ENCODE measurements at regions not wholly inside any gene's neighbourhood (a gene's known extent, or its start where the extent isn't known, plus 50 kb on each side); places are given as distances from the start of the nearest gene placed in this dataset.
"Not testable (repeated sequence)": the region's sequence is repeated elsewhere in the genome, so short reads cannot be mapped to it uniquely, and the experiment has no call there.

DNA sequence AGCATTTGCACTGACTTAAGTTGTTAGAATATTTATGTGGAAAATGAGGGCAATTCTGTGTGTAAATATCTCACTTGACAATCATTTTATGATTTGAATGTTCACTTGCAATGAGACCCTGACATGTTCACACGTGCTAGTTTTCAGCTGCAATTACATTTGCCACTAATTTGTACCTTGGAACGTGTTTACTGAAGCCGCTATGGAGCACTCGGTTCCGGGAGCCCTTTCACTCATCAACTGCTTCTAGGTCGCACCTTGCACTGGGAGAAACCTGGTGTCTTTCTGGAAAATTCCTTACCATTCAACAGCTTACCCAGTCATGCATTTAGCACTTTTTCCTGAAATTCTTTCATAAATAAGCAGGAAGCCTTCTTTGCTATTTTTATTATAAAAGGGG, 229.6 kb downstream of the ZIC5 start:
- no peak for DNase-seq (ENCODE audit: low read depth, low spot score)

DNA sequence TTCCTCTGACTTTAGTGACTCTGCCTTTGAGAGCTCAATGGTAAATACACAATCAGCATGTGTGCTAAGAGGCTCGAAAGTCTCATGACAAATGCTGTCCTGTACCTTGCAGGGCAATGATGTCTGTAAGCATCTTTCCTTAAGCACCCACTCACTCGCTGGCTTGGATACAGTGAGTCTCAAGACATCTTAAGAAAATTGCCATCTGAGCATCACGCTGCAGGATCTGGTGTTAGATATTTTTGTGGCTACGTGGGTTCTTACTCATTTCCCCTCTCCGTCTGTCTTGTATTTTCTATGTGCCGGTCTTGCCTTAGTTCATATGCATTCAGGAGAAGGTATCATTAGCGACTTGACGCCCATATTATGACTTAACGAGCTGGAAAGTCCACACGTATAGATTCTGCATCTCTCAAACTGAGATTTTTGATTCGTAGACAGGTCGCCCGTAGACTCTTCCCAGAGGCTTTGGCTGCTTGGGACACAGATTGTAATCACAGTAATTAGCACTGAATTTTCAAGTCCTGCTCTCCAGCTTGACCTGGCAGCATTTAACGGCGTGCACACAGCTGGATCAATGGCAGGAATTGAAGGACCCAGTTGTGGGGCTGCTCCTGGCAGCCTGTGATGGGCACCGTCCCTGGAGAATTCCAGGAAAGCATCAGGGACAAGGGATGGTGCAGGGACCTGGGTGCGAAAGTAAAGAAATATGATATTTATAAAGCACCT, 231.2 kb downstream of the ZIC5 start:
- DNase-seq (ENCODE audit: low read depth, low spot score), result no peak

- no peak for DNase-seq (ENCODE audit: low read depth, low spot score)
These were observed 232.9 kb downstream of the ZIC5 start for GRCh38 chr13:99738626-99739025.

GRCh38 chr13:99737481-99738245, 233.9 kb downstream of the ZIC5 start:
- DNase-seq (ENCODE audit: low read depth, low spot score), result no peak

DNA sequence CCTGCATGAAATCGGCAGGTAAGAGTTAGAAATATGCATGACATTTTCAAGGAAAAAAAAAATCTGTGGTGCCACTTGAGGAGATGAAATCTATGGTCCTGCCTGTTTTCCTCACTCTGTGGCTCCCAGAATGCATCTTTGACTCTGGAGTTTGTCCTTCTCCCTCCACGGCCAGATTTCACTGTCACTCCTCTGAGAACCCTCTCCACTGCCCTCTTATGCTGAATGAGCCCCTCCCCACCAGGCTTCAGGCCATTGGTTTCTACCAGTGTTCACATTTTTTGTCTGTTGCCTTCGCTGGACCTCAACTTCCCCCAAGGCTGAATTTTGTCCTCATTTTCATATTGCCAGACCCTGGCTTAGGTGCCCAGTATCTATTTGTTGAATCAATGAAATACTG, 235.0 kb downstream of the ZIC5 start:
- DNase-seq (ENCODE audit: low read depth, low spot score), result no peak

- no peak for DNase-seq (ENCODE audit: low read depth, low spot score)
These were observed 232.9 kb downstream of the TM9SF2 start for GRCh38 chr13:99734013-99734693.

DNA sequence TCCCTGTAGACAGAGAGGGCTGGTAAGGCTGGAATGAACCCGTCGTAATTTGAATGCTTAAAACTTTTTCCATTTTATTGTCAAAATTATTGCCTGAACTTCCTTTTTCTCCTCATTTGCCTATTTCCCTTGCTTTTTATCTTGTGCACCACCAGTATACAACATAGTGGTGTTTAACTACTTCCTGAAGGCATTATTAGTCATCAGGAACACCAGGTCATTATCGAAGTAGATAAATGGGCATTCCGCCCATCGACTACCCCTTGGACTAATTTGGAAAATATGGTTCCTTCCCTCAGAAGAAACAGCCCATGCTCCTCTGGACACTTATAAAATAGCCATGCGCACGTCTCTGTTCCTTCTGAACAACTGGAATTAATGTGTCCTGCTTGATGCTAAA, 232.1 kb downstream of the TM9SF2 start:
- DNase-seq (ENCODE audit: low read depth, low spot score), result no peak

- DNase-seq (ENCODE audit: low read depth, low spot score), result no peak
These were observed 230.5 kb downstream of the TM9SF2 start for GRCh38 chr13:99731747-99732146.

DNA sequence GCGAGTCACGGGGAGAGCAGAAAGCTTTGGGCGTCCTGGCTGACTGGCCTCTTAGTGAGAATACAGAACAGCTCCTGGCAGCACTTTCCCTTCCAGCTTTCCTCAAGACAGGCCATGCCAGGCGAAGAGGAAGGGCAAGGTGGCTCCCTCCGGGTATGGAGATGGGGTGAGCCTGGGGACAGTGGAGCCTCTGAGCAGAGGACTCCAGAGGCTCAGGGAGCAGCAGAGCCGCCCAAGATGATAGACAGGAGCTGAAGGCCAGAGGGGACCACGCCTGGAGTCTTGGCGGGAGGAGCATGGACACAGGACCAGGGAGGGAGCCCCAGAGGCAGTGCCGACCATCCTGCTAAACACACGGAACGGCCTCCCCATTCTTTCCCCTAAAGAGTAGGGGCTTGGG, 229.1 kb downstream of the TM9SF2 start:
- no peak for DNase-seq (ENCODE audit: low read depth, low spot score)

DNA sequence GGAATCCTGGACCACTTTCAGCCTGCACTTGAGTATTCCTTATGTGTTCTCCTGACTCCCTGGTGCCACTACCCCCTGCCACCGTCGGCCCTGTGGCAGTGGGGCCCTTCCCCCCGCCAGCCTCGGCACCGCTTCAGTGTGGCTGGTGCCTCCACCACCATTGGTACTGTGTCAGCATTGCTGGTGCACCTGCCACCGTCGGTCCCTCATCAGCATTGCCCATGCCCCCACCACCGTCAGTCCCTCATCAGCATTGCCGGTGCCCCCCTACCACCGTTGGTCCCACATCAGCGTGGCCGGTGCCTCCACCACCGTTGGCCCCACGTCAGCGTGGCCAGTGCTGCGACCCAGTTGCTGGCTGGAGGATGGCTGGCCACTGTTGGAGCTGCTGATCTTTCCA, 228.5 kb downstream of the TM9SF2 start:
- no peak for DNase-seq (ENCODE audit: low read depth, low spot score)

DNA sequence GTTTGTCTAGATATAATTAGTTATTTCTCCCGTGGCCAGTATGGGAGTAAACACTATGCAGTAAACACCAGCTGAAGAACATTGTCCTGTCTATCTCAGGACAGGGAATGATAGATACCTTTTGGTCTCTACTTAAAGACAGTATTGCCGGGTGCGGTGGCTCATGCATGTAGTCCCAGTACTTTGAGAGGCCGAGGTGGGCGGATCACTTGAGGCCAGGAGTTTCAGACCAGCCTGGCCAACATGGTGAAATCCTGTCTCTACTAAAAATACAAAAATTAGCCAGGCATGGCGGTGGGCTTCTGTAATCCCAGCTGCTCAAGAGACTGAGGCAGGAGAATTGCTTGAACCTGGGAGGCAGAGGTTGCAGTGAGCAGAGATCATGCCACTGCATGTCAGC, 226.4 kb downstream of the TM9SF2 start:
- not testable (repeated sequence) for DNase-seq (ENCODE audit: low read depth, low spot score)

DNA sequence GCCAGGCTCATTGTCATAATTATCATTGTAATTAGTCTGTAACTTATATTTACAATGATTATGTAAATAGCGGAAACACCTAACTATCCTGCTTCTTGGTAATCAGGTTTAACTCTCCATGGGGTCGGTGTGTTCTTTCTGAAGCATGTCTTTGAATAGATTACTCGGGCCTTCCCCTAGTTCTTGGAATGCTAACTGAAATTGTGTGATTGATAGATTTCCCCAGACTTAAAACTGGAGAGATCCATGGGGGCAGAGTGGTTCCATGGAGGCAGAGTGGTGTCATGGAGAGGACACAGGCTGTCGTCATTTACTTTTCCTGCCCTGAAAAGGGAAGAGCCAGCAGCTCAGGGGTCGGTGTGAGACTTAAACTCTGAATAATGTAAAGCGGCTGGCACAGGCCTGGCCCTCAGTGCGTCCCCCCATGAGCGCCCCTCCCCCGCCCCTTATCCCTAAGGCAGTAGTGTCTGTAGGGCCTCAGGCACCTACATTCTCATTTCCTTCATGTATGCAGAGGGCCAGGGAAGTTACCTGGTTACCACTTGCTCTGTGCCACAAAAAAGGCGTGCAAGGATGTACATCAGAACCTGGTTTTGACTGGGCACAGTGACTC, 225.1 kb downstream of the TM9SF2 start:
- DNase-seq (ENCODE audit: low read depth, low spot score), result no peak

- no peak for DNase-seq (ENCODE audit: low read depth, low spot score)
These were observed 224.4 kb downstream of the TM9SF2 start for GRCh38 chr13:99725644-99726043.

- DNase-seq (ENCODE audit: low read depth, low spot score), result no peak
These were observed 223.6 kb downstream of the TM9SF2 start for GRCh38 chr13:99724633-99725517.

GRCh38 chr13:99723878-99724277, 222.6 kb downstream of the TM9SF2 start:
- DNase-seq (ENCODE audit: low read depth, low spot score), result no peak

DNA sequence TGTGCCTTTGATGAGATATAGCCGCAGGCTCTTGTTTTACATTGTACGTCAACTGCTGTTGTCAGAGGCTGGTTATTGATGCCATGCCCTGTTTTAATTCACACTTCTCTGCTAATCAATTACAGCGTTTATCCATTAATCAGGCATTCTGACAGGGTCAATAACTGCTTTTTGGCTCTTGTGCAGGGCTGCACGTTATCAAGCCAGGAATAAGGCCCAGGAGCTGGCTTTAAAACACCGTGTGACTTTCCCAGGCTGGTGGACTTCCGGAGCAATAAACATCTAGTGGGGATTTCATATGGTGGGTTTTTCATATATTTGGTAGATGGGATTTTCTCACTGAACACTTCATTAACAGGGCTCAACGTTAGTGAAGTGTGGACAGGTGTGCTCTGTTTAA, 221.7 kb downstream of the TM9SF2 start:
- DNase-seq (ENCODE audit: low read depth, low spot score), result no peak

- DNase-seq (ENCODE audit: low read depth, low spot score), result no peak
These were observed 221.1 kb downstream of the TM9SF2 start for GRCh38 chr13:99722338-99722818.

DNA sequence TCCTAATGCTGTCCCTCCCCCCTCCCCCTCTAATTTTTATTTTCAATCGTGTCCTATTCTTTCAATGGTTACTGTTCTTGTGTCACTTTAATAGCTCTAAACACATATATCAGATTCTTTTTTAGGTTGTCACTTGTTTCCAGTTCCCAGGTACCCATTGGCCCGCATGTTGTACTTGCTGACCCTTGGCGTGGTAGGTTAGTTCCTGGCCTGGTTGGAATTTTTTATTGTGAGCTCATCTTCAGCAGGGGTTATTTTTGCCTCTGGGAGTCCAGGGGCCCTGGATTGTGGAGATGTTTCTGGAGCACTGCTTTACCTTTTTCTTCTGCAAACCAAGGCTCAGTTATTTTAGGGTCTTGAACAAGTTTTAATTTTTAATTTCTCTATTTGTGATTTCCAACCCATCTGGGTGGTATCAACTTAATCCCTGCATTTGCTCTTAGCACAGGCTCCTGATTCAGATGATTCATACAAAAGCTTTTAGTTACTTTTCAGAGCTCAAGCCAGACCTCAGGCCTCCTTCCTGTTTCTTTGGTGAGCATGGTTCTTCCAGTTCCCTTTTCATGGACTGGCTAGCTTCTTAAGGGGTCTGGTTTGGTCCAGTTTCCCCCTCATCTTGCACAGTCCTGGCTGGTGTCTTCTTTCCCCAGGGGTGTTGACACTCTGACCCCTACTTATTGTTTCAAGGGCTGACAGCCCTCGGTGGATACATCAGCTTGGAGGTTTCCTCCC, 220.5 kb downstream of the TM9SF2 start:
- no peak for DNase-seq (ENCODE audit: low read depth, low spot score)

GRCh38 chr13:99717959-99718674, 216.8 kb downstream of the TM9SF2 start:
- DNase-seq (ENCODE audit: low read depth, low spot score), result no peak

DNA sequence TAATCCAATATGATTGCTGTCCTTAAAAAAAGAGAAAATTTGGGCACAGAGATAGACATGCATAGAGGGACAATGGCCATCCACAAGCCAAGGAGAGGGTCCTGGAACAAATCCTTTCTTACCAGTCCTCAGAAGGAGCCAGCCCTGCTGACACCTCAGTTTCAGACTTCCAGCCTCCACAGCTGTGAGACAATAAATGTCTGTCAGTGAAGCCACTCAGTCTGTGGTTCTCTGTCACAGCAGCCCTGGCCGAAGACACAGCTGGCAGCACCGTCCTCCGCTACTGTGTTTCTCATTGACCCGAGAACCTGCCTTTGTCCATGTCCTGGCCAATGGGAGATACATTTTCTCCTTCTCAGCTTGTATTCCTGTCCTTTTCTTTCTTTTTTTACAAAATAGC, 207.9 kb downstream of the TM9SF2 start:
- DNase-seq (ENCODE audit: low read depth, low spot score), result no peak
